HEK293 (cell line): ENCODE measurements at regions not wholly inside any gene's neighbourhood (a gene's known extent, or its start where the extent isn't known, plus 50 kb on each side); places are given as distances from the start of the nearest gene placed in this dataset.

Source experiments
- CTCF ChIA-PET: fragments of 350-600 bp; formaldehyde crosslinking; extraction: SDS; loops from one replicate; lab custom pipeline; 2021; ENCODE audit warnings: antibody characterized with exemption; lab: Yijun Ruan, JAX
- POLR2A ChIA-PET: fragments of 300-600 bp; formaldehyde crosslinking; extraction: SDS; loops from one replicate; lab custom pipeline; 2020; ENCODE audit warnings: antibody characterized with exemption, inconsistent platforms; lab: Yijun Ruan, JAX
- H3K27ac ChIP-seq: fragments of 200-500 bp; sonication (Bioruptor generic); 2 replicates; pipeline ENCODE4 v1.5.1; 2014; ENCODE audit warnings: low read depth, low read length, control low read depth, inconsistent platforms; ENCODE audit errors: extremely low read depth
- H3K36me3 ChIP-seq, 2 experiments: fragments of 200-500 bp in 1 of 2; sonication (Bioruptor generic) in 1 of 2; 1 replicate in 1 of 2; 2 replicates in 1 of 2; pipeline ENCODE4 v1.5.1; 2014 to 2017; ENCODE audit warnings: inconsistent platforms in 2 of 2, low read length in 2 of 2; ENCODE audit not compliant: control insufficient read depth in 2 of 2, insufficient read depth in 1 of 2
- H3K4me1 ChIP-seq: fragments of 200-500 bp; sonication (Bioruptor generic); 2 replicates; pipeline ENCODE4 v1.5.1; 2014; ENCODE audit warnings: mild to moderate bottlenecking, low read length, inconsistent platforms; ENCODE audit not compliant: control insufficient read depth, insufficient read depth
- H3K4me3 ChIP-seq: 2 replicates; pipeline ENCODE4 v1.5.1; 2011; ENCODE audit warnings: low read depth, mild to moderate bottlenecking, control low read depth, low read length, moderate library complexity
- H3K9me3 ChIP-seq: fragments of 200-500 bp; sonication (Bioruptor generic); 2 replicates; pipeline ENCODE4 v1.5.1; 2014; ENCODE audit warnings: low read depth, low read length, inconsistent platforms; ENCODE audit not compliant: control insufficient read depth, insufficient read depth
- SP3 ChIP-seq: fragments of 450-650 bp; formaldehyde crosslinking; IDR thresholded peaks from 2 replicates; pipeline ENCODE4 v1.5.1; 2016; ENCODE audit warnings: missing biosample characterization, missing genetic modification characterization
- ZFP3 ChIP-seq: fragments of 450-650 bp; formaldehyde crosslinking; IDR thresholded peaks from 2 replicates; pipeline ENCODE4 v1.5.1; 2016; ENCODE audit warnings: low read depth, missing biosample characterization, missing genetic modification characterization
- ZFP37 ChIP-seq: fragments of 450-650 bp; formaldehyde crosslinking; IDR thresholded peaks from 2 replicates; pipeline ENCODE4 v1.5.1; 2016; ENCODE audit warnings: missing biosample characterization, missing genetic modification characterization
- ZFP41 ChIP-seq: fragments of 450-650 bp; formaldehyde crosslinking; IDR thresholded peaks from 2 replicates; pipeline ENCODE4 v1.5.1; 2016; ENCODE audit warnings: missing biosample characterization, missing genetic modification characterization, borderline replicate concordance
- ZNF10 ChIP-seq: fragments of 450-650 bp; formaldehyde crosslinking; IDR thresholded peaks from 2 replicates; pipeline ENCODE4 v1.5.1; 2017; ENCODE audit warnings: missing biosample characterization, missing genetic modification characterization
- ZNF133 ChIP-seq: fragments of 450-650 bp; formaldehyde crosslinking; IDR thresholded peaks from 2 replicates; pipeline ENCODE4 v1.5.1; 2016; ENCODE audit warnings: missing biosample characterization, missing genetic modification characterization
- ZNF138 ChIP-seq: fragments of 450-650 bp; formaldehyde crosslinking; IDR thresholded peaks from 2 replicates; pipeline ENCODE4 v1.5.1; 2016; ENCODE audit warnings: missing biosample characterization, missing genetic modification characterization, borderline replicate concordance
- ZNF302 ChIP-seq: fragments of 450-650 bp; formaldehyde crosslinking; IDR thresholded peaks from 2 replicates; pipeline ENCODE4 v1.5.1; 2016; ENCODE audit warnings: missing biosample characterization, missing genetic modification characterization, low read depth
- ZNF335 ChIP-seq: fragments of 450-650 bp; formaldehyde crosslinking; conservative IDR thresholded peaks from 2 replicates; pipeline ENCODE4 v1.5.1; 2016; ENCODE audit warnings: missing biosample characterization, missing genetic modification characterization
- ZNF37A ChIP-seq: fragments of 450-650 bp; IDR thresholded peaks from 2 replicates; pipeline ENCODE4 v1.5.1; 2018; ENCODE audit warnings: missing biosample characterization, missing genetic modification characterization
- ZNF423 ChIP-seq: fragments of 450-650 bp; formaldehyde crosslinking; IDR thresholded peaks from 2 replicates; pipeline ENCODE4 v1.5.1; 2016; ENCODE audit warnings: missing biosample characterization, missing genetic modification characterization
- ZNF501 ChIP-seq: fragments of 450-650 bp; formaldehyde crosslinking; IDR thresholded peaks from 2 replicates; pipeline ENCODE4 v1.5.1; 2016; ENCODE audit warnings: missing biosample characterization, missing genetic modification characterization
- ZNF555 ChIP-seq: fragments of 450-650 bp; formaldehyde crosslinking; conservative IDR thresholded peaks from 2 replicates; pipeline ENCODE4 v1.5.1; 2017; ENCODE audit warnings: missing biosample characterization, mild to moderate bottlenecking, missing genetic modification characterization, inconsistent platforms
- ZNF561 ChIP-seq: fragments of 450-650 bp; IDR thresholded peaks from 2 replicates; pipeline ENCODE4 v1.5.1; 2018; ENCODE audit warnings: missing biosample characterization, missing genetic modification characterization, borderline replicate concordance
- ZNF624 ChIP-seq: fragments of 450-650 bp; formaldehyde crosslinking; IDR thresholded peaks from 2 replicates; pipeline ENCODE4 v1.5.1; 2017; ENCODE audit warnings: missing biosample characterization, missing genetic modification characterization
- ZNF654 ChIP-seq: fragments of 450-650 bp; formaldehyde crosslinking; IDR thresholded peaks from 2 replicates; pipeline ENCODE4 v1.5.1; 2016; ENCODE audit warnings: low read depth, missing biosample characterization, missing genetic modification characterization
- ZNF660 ChIP-seq: fragments of 450-650 bp; IDR thresholded peaks from 2 replicates; pipeline ENCODE4 v1.5.1; 2018; ENCODE audit warnings: missing biosample characterization, mild to moderate bottlenecking, missing genetic modification characterization
- ZNF664 ChIP-seq: fragments of 450-650 bp; formaldehyde crosslinking; IDR thresholded peaks from 2 replicates; pipeline ENCODE4 v1.5.1; 2016; ENCODE audit warnings: missing biosample characterization, missing genetic modification characterization
- ZNF707 ChIP-seq: fragments of 450-650 bp; formaldehyde crosslinking; IDR thresholded peaks from 2 replicates; pipeline ENCODE4 v1.5.1; 2016; ENCODE audit warnings: missing biosample characterization, missing genetic modification characterization
- ZNF76 ChIP-seq: fragments of 450-650 bp; formaldehyde crosslinking; IDR thresholded peaks from 2 replicates; pipeline ENCODE4; 2016; ENCODE audit warnings: low read depth, missing biosample characterization, missing genetic modification characterization, borderline replicate concordance
- ZXDB ChIP-seq: fragments of 450-650 bp; formaldehyde crosslinking; IDR thresholded peaks from 2 replicates; pipeline ENCODE4 v1.5.1; 2016; ENCODE audit warnings: missing biosample characterization, missing genetic modification characterization
- TF ChIP-seq, protein P1 (sequence below): fragments of 450-650 bp; formaldehyde crosslinking; IDR thresholded peaks from 2 replicates; pipeline ENCODE4 v1.5.1; 2016; ENCODE audit warnings: missing biosample characterization, missing genetic modification characterization
- TF ChIP-seq, protein P2 (sequence below): fragments of 450-650 bp; formaldehyde crosslinking; IDR thresholded peaks from 2 replicates; pipeline ENCODE4 v1.5.1; 2017; ENCODE audit warnings: missing biosample characterization, missing genetic modification characterization
- TF ChIP-seq, protein P3 (sequence below): fragments of 450-650 bp; formaldehyde crosslinking; IDR thresholded peaks from 2 replicates; pipeline ENCODE4 v1.5.1; 2016; ENCODE audit warnings: missing biosample characterization, missing genetic modification characterization, borderline replicate concordance
- TF ChIP-seq, protein P4 (sequence below): fragments of 450-650 bp; formaldehyde crosslinking; IDR thresholded peaks from 2 replicates; pipeline ENCODE4 v1.5.1; 2016; ENCODE audit warnings: missing biosample characterization, missing genetic modification characterization

DNA sequence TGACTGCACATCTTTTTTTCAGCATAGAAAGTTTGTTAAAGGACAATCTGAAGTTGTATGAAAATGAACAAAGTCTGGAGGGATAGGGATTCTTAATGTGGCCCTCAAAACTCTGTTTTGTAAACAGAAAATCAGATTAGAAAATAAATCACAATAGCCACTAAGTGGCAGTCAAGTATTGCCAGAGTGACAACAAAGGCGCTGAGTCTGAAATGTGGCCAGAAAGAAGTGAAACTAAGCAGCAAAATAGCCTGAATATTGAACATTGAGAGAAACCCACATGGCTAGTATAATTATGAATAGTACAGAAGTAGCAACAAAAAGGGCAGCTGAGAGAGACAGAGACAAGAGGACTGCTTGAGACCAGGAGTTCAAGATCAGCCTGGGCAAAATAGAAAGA is 81.1 kb upstream of the CT45A1 start:
- CTCF ChIA-PET: interaction anchor here (0.6 kb wide), 1 partner anchor 423 kb away, joined by 3 read pairs; no protein-coding TSS in a partner anchor
- Histone ChIP-seq H3K4me1 (no peaks in the 10 kb centered on the region), H3K36me3 (no peaks in the 10 kb centered on the region), H3K27ac (no peak overlapping the region), H3K4me3 (no peak overlapping the region), H3K9me3 (no peaks in the 10 kb centered on the region)
- POLR2A ChIA-PET: no interaction called here
- TF ChIP-seq, protein P1, sequence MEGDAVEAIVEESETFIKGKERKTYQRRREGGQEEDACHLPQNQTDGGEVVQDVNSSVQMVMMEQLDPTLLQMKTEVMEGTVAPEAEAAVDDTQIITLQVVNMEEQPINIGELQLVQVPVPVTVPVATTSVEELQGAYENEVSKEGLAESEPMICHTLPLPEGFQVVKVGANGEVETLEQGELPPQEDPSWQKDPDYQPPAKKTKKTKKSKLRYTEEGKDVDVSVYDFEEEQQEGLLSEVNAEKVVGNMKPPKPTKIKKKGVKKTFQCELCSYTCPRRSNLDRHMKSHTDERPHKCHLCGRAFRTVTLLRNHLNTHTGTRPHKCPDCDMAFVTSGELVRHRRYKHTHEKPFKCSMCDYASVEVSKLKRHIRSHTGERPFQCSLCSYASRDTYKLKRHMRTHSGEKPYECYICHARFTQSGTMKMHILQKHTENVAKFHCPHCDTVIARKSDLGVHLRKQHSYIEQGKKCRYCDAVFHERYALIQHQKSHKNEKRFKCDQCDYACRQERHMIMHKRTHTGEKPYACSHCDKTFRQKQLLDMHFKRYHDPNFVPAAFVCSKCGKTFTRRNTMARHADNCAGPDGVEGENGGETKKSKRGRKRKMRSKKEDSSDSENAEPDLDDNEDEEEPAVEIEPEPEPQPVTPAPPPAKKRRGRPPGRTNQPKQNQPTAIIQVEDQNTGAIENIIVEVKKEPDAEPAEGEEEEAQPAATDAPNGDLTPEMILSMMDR (tag by site-specific recombination): peak; percentile 36; the same call in 1 of the 2 replicates
- TF ChIP-seq ZNF10 (tag by site-specific recombination) (no peak), ZNF561 (tag by site-specific recombination) (no peak), ZNF654 (tag by site-specific recombination) (peak; percentile 19; the same call in 1 of the 2 replicates)

DNA sequence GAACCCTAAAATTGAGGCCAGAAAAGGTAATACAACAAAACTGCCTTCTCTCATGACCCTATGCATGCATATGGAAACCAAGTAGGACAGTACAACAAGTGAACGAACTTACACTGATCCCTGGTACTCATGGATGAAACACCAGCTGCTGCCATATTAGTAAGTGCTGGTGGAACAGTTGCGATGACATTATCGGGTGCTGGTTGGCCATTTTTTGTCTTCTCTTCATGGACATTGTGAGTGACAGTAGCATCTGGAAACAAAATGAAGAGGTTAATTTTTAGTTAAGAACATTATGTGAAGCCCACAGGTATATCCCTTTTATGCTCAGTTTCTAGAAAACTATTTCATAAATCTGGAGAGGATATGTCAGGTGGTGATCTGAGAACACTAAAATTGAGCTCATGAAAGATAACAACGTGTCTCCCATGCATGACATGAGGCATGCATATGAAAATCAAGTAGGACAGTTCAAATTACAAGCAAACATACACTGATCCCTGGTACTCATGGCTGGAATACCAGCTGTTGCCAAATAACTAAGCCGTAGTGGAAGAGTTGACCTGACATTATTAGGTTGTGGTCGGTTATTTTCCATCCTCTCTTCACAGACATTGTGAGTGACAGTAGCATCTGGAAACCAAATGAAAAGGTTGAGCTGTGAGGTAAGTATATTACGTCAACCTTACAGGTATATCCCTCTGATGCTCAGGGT is 74.2 kb upstream of the CT45A1 start:
- CTCF ChIA-PET: interaction anchor here (1.1 to 1.7 kb wide), 2 partner anchors 11 to 14 kb away, joined by 3 read pairs; no protein-coding TSS in a partner anchor
- POLR2A ChIA-PET: no interaction called here
- no peak overlapping the region for H3K4me3 ChIP-seq

DNA sequence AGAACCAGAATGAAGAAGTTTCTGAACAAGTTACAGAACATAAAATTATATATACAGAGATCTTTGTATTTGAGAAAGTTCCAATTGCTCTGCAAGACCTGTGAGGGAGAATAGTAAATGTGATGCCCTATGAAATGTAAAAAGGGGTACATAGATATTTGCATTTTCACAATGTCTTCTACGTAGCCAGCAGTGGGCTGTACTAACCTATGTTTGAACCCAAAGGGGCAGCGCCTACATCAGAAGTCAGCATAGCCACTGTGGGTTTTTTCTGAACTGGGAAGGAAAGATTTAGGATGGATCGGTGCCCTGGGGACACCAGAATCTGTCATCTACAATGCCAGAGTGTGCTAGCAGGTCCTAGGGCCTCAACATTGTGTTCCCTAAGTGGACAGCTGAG is 69.5 kb upstream of the CT45A1 start:
- no peak overlapping the region for H3K4me3 ChIP-seq
- H3K36me3 ChIP-seq: no peaks in the 10 kb centered on the region
- H3K27ac ChIP-seq: no peak overlapping the region
- CTCF ChIA-PET: no interaction called here
- POLR2A ChIA-PET: no interaction called here
- no peaks in the 10 kb centered on the region for H3K9me3 ChIP-seq
- no peaks in the 10 kb centered on the region for H3K4me1 ChIP-seq
- no peak for TF ChIP-seq ZNF335 (tag by site-specific recombination)
- TF ChIP-seq, protein P2, sequence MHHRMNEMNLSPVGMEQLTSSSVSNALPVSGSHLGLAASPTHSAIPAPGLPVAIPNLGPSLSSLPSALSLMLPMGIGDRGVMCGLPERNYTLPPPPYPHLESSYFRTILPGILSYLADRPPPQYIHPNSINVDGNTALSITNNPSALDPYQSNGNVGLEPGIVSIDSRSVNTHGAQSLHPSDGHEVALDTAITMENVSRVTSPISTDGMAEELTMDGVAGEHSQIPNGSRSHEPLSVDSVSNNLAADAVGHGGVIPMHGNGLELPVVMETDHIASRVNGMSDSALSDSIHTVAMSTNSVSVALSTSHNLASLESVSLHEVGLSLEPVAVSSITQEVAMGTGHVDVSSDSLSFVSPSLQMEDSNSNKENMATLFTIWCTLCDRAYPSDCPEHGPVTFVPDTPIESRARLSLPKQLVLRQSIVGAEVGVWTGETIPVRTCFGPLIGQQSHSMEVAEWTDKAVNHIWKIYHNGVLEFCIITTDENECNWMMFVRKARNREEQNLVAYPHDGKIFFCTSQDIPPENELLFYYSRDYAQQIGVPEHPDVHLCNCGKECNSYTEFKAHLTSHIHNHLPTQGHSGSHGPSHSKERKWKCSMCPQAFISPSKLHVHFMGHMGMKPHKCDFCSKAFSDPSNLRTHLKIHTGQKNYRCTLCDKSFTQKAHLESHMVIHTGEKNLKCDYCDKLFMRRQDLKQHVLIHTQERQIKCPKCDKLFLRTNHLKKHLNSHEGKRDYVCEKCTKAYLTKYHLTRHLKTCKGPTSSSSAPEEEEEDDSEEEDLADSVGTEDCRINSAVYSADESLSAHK (tag by site-specific recombination): no peak
- TF ChIP-seq ZNF423: no peak
- TF ChIP-seq SP3: no peak
- TF ChIP-seq ZNF555 (tag by site-specific recombination): no peak
- TF ChIP-seq, protein P3, sequence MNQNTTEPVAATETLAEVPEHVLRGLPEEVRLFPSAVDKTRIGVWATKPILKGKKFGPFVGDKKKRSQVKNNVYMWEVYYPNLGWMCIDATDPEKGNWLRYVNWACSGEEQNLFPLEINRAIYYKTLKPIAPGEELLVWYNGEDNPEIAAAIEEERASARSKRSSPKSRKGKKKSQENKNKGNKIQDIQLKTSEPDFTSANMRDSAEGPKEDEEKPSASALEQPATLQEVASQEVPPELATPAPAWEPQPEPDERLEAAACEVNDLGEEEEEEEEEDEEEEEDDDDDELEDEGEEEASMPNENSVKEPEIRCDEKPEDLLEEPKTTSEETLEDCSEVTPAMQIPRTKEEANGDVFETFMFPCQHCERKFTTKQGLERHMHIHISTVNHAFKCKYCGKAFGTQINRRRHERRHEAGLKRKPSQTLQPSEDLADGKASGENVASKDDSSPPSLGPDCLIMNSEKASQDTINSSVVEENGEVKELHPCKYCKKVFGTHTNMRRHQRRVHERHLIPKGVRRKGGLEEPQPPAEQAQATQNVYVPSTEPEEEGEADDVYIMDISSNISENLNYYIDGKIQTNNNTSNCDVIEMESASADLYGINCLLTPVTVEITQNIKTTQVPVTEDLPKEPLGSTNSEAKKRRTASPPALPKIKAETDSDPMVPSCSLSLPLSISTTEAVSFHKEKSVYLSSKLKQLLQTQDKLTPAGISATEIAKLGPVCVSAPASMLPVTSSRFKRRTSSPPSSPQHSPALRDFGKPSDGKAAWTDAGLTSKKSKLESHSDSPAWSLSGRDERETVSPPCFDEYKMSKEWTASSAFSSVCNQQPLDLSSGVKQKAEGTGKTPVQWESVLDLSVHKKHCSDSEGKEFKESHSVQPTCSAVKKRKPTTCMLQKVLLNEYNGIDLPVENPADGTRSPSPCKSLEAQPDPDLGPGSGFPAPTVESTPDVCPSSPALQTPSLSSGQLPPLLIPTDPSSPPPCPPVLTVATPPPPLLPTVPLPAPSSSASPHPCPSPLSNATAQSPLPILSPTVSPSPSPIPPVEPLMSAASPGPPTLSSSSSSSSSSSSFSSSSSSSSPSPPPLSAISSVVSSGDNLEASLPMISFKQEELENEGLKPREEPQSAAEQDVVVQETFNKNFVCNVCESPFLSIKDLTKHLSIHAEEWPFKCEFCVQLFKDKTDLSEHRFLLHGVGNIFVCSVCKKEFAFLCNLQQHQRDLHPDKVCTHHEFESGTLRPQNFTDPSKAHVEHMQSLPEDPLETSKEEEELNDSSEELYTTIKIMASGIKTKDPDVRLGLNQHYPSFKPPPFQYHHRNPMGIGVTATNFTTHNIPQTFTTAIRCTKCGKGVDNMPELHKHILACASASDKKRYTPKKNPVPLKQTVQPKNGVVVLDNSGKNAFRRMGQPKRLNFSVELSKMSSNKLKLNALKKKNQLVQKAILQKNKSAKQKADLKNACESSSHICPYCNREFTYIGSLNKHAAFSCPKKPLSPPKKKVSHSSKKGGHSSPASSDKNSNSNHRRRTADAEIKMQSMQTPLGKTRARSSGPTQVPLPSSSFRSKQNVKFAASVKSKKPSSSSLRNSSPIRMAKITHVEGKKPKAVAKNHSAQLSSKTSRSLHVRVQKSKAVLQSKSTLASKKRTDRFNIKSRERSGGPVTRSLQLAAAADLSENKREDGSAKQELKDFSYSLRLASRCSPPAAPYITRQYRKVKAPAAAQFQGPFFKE (tag by site-specific recombination): no peak
- no peak for TF ChIP-seq ZNF624 (tag by site-specific recombination)
- no peak for TF ChIP-seq ZXDB (tag by site-specific recombination)
- TF ChIP-seq, protein P4, sequence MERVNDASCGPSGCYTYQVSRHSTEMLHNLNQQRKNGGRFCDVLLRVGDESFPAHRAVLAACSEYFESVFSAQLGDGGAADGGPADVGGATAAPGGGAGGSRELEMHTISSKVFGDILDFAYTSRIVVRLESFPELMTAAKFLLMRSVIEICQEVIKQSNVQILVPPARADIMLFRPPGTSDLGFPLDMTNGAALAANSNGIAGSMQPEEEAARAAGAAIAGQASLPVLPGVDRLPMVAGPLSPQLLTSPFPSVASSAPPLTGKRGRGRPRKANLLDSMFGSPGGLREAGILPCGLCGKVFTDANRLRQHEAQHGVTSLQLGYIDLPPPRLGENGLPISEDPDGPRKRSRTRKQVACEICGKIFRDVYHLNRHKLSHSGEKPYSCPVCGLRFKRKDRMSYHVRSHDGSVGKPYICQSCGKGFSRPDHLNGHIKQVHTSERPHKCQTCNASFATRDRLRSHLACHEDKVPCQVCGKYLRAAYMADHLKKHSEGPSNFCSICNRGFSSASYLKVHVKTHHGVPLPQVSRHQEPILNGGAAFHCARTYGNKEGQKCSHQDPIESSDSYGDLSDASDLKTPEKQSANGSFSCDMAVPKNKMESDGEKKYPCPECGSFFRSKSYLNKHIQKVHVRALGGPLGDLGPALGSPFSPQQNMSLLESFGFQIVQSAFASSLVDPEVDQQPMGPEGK: no peak

More for the DNA sequence above, 74.2 kb upstream of the CT45A1 start:
- Histone ChIP-seq H3K4me1 (no peaks in the 10 kb centered on the region), H3K27ac (no peak overlapping the region), H3K36me3 (no peaks in the 10 kb centered on the region), H3K9me3 (no peaks in the 10 kb centered on the region)
- TF ChIP-seq ZFP41 (tag by site-specific recombination) (no peak), ZFP37 (no peak), ZNF76 (tag by site-specific recombination) (no peak), ZNF138 (tag by site-specific recombination) (no peak), ZNF37A (no peak), ZNF302 (no peak), ZXDB (tag by site-specific recombination) (no peak), ZNF664 (no peak), ZFP3 (no peak), ZNF133 (tag by site-specific recombination) (no peak), ZNF561 (tag by site-specific recombination) (no peak), ZNF501 (tag by site-specific recombination) (no peak), ZNF660 (tag by site-specific recombination) (no peak), ZNF707 (tag by site-specific recombination) (no peak)
